ENCODE measurements at regions not wholly inside any gene's neighbourhood (a gene's known extent, or its start where the extent isn't known, plus 50 kb on each side); places are given as distances from the start of the nearest gene placed in this dataset.

GRCh38 chr13:44243198-44243857 is 130.3 kb upstream of the SERP2 start:
- ChIA-PET POLR2A (interaction anchor here (1.2 to 2.2 kb wide), 2 partner anchors 192 to 194 kb away, joined by 4 to 13 read pairs; no protein-coding TSS in a partner anchor), CTCF (interaction anchor here (0.7 to 1.4 kb wide), 2 partner anchors 190 to 197 kb away, joined by 3 to 9 read pairs; no protein-coding TSS in a partner anchor)
- no peak for DNase-seq (ENCODE audit: extremely low spot score)
- TF ChIP-seq ELF4 (IDR thresholded peaks at IDR 0.05) (no peak), NFRKB (IDR thresholded peaks at IDR 0.05) (no peak), FOXA1 (IDR thresholded peaks at IDR 0.05) (no peak), HDGF (IDR thresholded peaks at IDR 0.05; ENCODE audit: borderline replicate concordance) (no peak), ARNT (IDR thresholded peaks at IDR 0.05) (no peak), FOXM1 (IDR thresholded peaks at IDR 0.05; ENCODE audit: borderline replicate concordance) (no peak), L3MBTL2 (conservative IDR thresholded peaks at IDR 0.05) (no peak), LEF1 (IDR thresholded peaks at IDR 0.05; ENCODE audit: borderline replicate concordance) (no peak), CTBP1 (IDR thresholded peaks at IDR 0.05; ENCODE audit: borderline replicate concordance) (no peak), ZNF384 (IDR thresholded peaks at IDR 0.05) (no peak), SP1 (IDR thresholded peaks at IDR 0.05) (no peak)

DNA sequence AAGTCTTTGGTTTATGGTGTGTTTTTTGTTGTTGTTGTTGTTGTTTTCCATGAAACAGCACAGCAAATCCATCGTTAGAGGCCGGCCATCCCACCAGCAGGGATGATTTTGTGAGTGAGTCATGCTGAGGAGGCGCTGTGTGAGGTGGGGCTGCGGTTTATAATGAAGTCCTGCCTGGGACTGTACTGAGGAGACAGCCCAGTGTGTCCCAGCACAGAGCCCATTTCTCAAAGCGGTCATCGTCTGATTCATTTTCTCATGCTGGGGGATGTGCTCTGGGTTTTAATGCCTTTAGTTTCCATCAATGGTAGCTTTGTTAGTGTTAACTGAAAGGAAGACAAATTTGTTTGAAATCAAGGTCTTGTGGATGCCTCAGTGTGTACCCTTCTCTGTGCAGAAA is 129.3 kb upstream of the SERP2 start:
- TF ChIP-seq FOXM1 (IDR thresholded peaks at IDR 0.05; ENCODE audit: borderline replicate concordance) (no peak), NFRKB (IDR thresholded peaks at IDR 0.05) (no peak), LEF1 (IDR thresholded peaks at IDR 0.05; ENCODE audit: borderline replicate concordance) (no peak), SUZ12 (IDR thresholded peaks at IDR 0.05) (no peak)
- DNase-seq (ENCODE audit: extremely low spot score), result no peak
- ChIA-PET CTCF (interaction anchor here (0.5 kb wide), 1 partner anchor 483 kb away, joined by 4 read pairs; no protein-coding TSS in a partner anchor), POLR2A (interaction anchor here (2.2 kb wide), 1 partner anchor 193 kb away, joined by 13 read pairs; no protein-coding TSS in a partner anchor)

DNA sequence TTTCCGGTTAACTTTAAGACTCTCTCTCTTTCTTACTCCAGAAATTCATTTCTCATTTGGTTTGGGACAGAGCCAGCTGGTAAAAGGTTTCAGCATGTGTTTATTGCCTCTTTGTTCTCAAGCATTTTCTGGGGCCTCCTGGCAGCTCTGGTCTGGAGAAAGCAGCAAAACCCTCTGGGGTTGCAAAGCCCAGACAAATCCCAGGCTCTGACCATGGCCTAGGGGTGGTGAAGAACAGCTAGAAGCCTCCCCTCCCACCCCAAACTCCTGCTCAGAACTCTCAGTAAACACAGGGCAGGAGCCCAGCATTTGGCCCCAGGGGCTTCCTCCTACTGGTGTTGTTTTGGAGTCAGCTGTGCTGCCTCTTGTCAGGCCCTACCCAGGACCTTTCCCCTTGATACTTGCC is 124.2 kb upstream of the SERP2 start:
- ChIA-PET CTCF (no interaction called here), POLR2A (no interaction called here)
- no peak for TF ChIP-seq FOXK2 (IDR thresholded peaks at IDR 0.05)
- no peak for TF ChIP-seq SUZ12 (IDR thresholded peaks at IDR 0.05)
- TF ChIP-seq L3MBTL2 (conservative IDR thresholded peaks at IDR 0.05), result no peak
- no peak for TF ChIP-seq TARDBP (IDR thresholded peaks at IDR 0.05)
- TF ChIP-seq ARNT (IDR thresholded peaks at IDR 0.05), result no peak
- TF ChIP-seq FOXA1 (IDR thresholded peaks at IDR 0.05), result no peak
- no peak for TF ChIP-seq HDGF (IDR thresholded peaks at IDR 0.05; ENCODE audit: borderline replicate concordance)
- no peak for TF ChIP-seq ELF4 (IDR thresholded peaks at IDR 0.05)
- TF ChIP-seq FOXM1 (IDR thresholded peaks at IDR 0.05; ENCODE audit: borderline replicate concordance), result no peak
- TF ChIP-seq, protein P1, sequence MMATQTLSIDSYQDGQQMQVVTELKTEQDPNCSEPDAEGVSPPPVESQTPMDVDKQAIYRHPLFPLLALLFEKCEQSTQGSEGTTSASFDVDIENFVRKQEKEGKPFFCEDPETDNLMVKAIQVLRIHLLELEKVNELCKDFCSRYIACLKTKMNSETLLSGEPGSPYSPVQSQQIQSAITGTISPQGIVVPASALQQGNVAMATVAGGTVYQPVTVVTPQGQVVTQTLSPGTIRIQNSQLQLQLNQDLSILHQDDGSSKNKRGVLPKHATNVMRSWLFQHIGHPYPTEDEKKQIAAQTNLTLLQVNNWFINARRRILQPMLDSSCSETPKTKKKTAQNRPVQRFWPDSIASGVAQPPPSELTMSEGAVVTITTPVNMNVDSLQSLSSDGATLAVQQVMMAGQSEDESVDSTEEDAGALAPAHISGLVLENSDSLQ (IDR thresholded peaks at IDR 0.05), result no peak
- no peak for TF ChIP-seq BHLHE40 (IDR thresholded peaks at IDR 0.05; ENCODE audit: borderline replicate concordance)
- no peak for TF ChIP-seq SP1 (IDR thresholded peaks at IDR 0.05)
- no peak for TF ChIP-seq CTBP1 (IDR thresholded peaks at IDR 0.05; ENCODE audit: borderline replicate concordance)
- no peak for TF ChIP-seq ZNF384 (IDR thresholded peaks at IDR 0.05)
- no peak for TF ChIP-seq LEF1 (IDR thresholded peaks at IDR 0.05; ENCODE audit: borderline replicate concordance)
- no peak for TF ChIP-seq NFRKB (IDR thresholded peaks at IDR 0.05)
- DNase-seq (ENCODE audit: extremely low spot score), result no peak

DNA sequence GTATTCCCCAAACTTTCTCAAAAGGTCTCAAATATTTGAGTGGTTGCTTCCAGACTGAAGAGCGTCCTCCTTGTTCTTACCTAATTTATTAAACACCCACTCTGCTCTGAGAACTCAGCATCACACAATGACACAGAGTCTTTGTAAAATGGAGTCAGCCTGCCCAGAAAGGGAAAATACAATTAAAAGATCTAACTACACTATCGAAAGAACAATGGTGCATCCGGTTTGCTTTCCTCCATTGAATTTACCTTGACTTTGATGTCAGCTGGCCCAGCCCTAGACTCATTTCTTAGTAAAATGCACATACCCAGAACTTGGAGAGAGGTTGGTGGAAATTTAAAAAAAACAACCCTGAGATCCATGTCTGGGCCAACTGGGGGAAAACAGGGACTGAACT is 120.7 kb upstream of the SERP2 start:
- ChIA-PET POLR2A (no interaction called here), CTCF (no interaction called here)
- DNase-seq (ENCODE audit: extremely low spot score), result no peak
- TF ChIP-seq SP1 (IDR thresholded peaks at IDR 0.05) (no peak), BHLHE40 (IDR thresholded peaks at IDR 0.05; ENCODE audit: borderline replicate concordance) (no peak), NFRKB (IDR thresholded peaks at IDR 0.05) (no peak), FOXK2 (IDR thresholded peaks at IDR 0.05) (no peak), LEF1 (IDR thresholded peaks at IDR 0.05; ENCODE audit: borderline replicate concordance) (no peak), ARNT (IDR thresholded peaks at IDR 0.05) (no peak)

- TF ChIP-seq ELF4 (IDR thresholded peaks at IDR 0.05) (no peak), SP1 (IDR thresholded peaks at IDR 0.05) (no peak), SUZ12 (IDR thresholded peaks at IDR 0.05) (no peak), FOXA1 (IDR thresholded peaks at IDR 0.05) (no peak), FOXM1 (IDR thresholded peaks at IDR 0.05; ENCODE audit: borderline replicate concordance) (no peak), NFRKB (IDR thresholded peaks at IDR 0.05) (no peak), BHLHE40 (IDR thresholded peaks at IDR 0.05; ENCODE audit: borderline replicate concordance) (no peak), ARNT (IDR thresholded peaks at IDR 0.05) (no peak), LEF1 (IDR thresholded peaks at IDR 0.05; ENCODE audit: borderline replicate concordance) (no peak), ZNF384 (IDR thresholded peaks at IDR 0.05) (no peak), FOXK2 (IDR thresholded peaks at IDR 0.05) (no peak), CTBP1 (IDR thresholded peaks at IDR 0.05; ENCODE audit: borderline replicate concordance) (no peak), TARDBP (IDR thresholded peaks at IDR 0.05) (no peak), HDGF (IDR thresholded peaks at IDR 0.05; ENCODE audit: borderline replicate concordance) (no peak)
- TF ChIP-seq, protein P1 (IDR thresholded peaks at IDR 0.05), result no peak
- POLR2A ChIA-PET, result interaction anchor here (0.6 kb wide), 1 partner anchor 114 kb away, joined by 3 read pairs; no protein-coding TSS in a partner anchor
- CTCF ChIA-PET, result no interaction called here
- no peak for DNase-seq (ENCODE audit: extremely low spot score)
These were observed 117.8 kb upstream of the SERP2 start for GRCh38 chr13:44255771-44256364.

GRCh38 chr13:44257796-44258195 is 115.8 kb upstream of the SERP2 start:
- no peak for DNase-seq (ENCODE audit: extremely low spot score)
- TF ChIP-seq SP1 (IDR thresholded peaks at IDR 0.05), result no peak
- ChIA-PET POLR2A (no interaction called here), CTCF (no interaction called here)
